ENCODE measurements at regions not wholly inside any gene's neighbourhood (a gene's known extent, or its start where the extent isn't known, plus 50 kb on each side); places are given as distances from the start of the nearest gene placed in this dataset.

- no peak for FAIRE-seq
These were observed 243.1 kb upstream of the STT3B start for GRCh38 chr3:31289584-31289983.

GRCh38 chr3:31290046-31290445 lies 242.7 kb upstream of the STT3B start:
- Histone ChIP-seq H4K20me1 (replicated peaks; ENCODE audit: control insufficient read depth, extremely low read depth, insufficient read depth, low read length) (no peaks in the 10 kb centered on the region), H3K79me2 (ENCODE audit: control insufficient read depth, insufficient read depth, low read length) (no peaks in the 10 kb centered on the region), H3K4me2 (ENCODE audit: insufficient read depth, low read length) (no peak overlapping the region), H3K27ac (ENCODE audit: insufficient read depth, low read depth, low read length) (no peak overlapping the region), H3K27me3 (ENCODE audit: control insufficient read depth in 2 of 2, insufficient read depth in 2 of 2, low read length in 2 of 2) (no peaks in the 10 kb centered on the region), H3K4me3 (replicated peaks in 1 of 3; ENCODE audit: insufficient read depth in 1 of 3, low read depth in 1 of 3, low read length in 3 of 3) (no peak overlapping the region), H2AFZ (ENCODE audit: low read depth, low read length) (no peak overlapping the region), H3K4me1 (ENCODE audit: control insufficient read depth, extremely low read depth, insufficient read depth, low read length) (peaks cover 13% of the 10 kb centered on the region), H3K36me3 (ENCODE audit: control insufficient read depth in 2 of 2, extremely low read depth in 1 of 2, insufficient read depth in 2 of 2, low read length in 2 of 2) (no peaks in the 10 kb centered on the region), H3K9me1 (replicated peaks; ENCODE audit: control insufficient read depth, extremely low read depth, insufficient read depth, low read length) (no peaks in the 10 kb centered on the region), H3K9ac (replicated peaks; ENCODE audit: extremely low read depth, insufficient read depth, low read length) (no peak overlapping the region), H3K9me3 (replicated peaks; ENCODE audit: control insufficient read depth, insufficient read depth, low read length) (no peaks in the 10 kb centered on the region)
- TF ChIP-seq POLR2A (IDR thresholded peaks at IDR 0.05; ENCODE audit: low read depth, low read length) (no peak), EZH2 (IDR thresholded peaks at IDR 0.05; ENCODE audit: borderline replicate concordance, low read depth, low read length, severe bottlenecking) (no peak), MYC (IDR thresholded peaks at IDR 0.05; ENCODE audit: low read depth, low read length) (no peak), GATA2 (IDR thresholded peaks at IDR 0.05; ENCODE audit: insufficient read depth, insufficient read length, low read depth, low read length) (no peak), POLR2AphosphoS5 (IDR thresholded peaks at IDR 0.05; ENCODE audit: insufficient read depth, low read depth, low read length) (no peak), JUN (IDR thresholded peaks at IDR 0.05; ENCODE audit: borderline replicate concordance, insufficient read depth, insufficient read length, low read depth) (no peak), FOS (IDR thresholded peaks at IDR 0.05; ENCODE audit: borderline replicate concordance, insufficient read depth, low read length) (no peak)
- TF ChIP-seq, protein P1, sequence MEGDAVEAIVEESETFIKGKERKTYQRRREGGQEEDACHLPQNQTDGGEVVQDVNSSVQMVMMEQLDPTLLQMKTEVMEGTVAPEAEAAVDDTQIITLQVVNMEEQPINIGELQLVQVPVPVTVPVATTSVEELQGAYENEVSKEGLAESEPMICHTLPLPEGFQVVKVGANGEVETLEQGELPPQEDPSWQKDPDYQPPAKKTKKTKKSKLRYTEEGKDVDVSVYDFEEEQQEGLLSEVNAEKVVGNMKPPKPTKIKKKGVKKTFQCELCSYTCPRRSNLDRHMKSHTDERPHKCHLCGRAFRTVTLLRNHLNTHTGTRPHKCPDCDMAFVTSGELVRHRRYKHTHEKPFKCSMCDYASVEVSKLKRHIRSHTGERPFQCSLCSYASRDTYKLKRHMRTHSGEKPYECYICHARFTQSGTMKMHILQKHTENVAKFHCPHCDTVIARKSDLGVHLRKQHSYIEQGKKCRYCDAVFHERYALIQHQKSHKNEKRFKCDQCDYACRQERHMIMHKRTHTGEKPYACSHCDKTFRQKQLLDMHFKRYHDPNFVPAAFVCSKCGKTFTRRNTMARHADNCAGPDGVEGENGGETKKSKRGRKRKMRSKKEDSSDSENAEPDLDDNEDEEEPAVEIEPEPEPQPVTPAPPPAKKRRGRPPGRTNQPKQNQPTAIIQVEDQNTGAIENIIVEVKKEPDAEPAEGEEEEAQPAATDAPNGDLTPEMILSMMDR (IDR thresholded peaks at IDR 0.05; ENCODE audit: extremely low read depth in 1 of 2, insufficient read depth in 1 of 2, low read depth in 1 of 2, low read length in 2 of 2) = no peak
- TF ChIP-seq, protein P2, sequence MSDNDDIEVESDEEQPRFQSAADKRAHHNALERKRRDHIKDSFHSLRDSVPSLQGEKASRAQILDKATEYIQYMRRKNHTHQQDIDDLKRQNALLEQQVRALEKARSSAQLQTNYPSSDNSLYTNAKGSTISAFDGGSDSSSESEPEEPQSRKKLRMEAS (IDR thresholded peaks at IDR 0.05; ENCODE audit: insufficient read depth, insufficient read length) = no peak
- no peak for DNase-seq (ENCODE audit: low read depth, low spot score)
- BruUV-seq (replicated peaks) = no TSS peak
- FAIRE-seq = no peak
- ChIA-PET POLR2A (no interaction called here), CTCF (no interaction called here)
- dilution Hi-C loops (cut with MboI; ENCODE audit: extremely low pct_ligation_motif_present, low sequenced_read_pairs) = no loop called here
- intact Hi-C loops (cut with micrococcal nuclease) = no loop called here

More at GRCh38 chr3:31289584-31289983, 243.1 kb upstream of the STT3B start:
- Histone ChIP-seq H3K9me1 (replicated peaks; ENCODE audit: control insufficient read depth, extremely low read depth, insufficient read depth, low read length) (no peaks in the 10 kb centered on the region), H3K27ac (ENCODE audit: insufficient read depth, low read depth, low read length) (no peak overlapping the region), H3K9me3 (replicated peaks; ENCODE audit: control insufficient read depth, insufficient read depth, low read length) (no peaks in the 10 kb centered on the region), H2AFZ (ENCODE audit: low read depth, low read length) (no peak overlapping the region), H3K9ac (replicated peaks; ENCODE audit: extremely low read depth, insufficient read depth, low read length) (no peak overlapping the region), H3K27me3 (ENCODE audit: control insufficient read depth in 2 of 2, insufficient read depth in 2 of 2, low read length in 2 of 2) (no peaks in the 10 kb centered on the region), H3K36me3 (ENCODE audit: control insufficient read depth in 2 of 2, extremely low read depth in 1 of 2, insufficient read depth in 2 of 2, low read length in 2 of 2) (no peaks in the 10 kb centered on the region), H3K4me1 (ENCODE audit: control insufficient read depth, extremely low read depth, insufficient read depth, low read length) (peaks cover 13% of the 10 kb centered on the region), H3K79me2 (ENCODE audit: control insufficient read depth, insufficient read depth, low read length) (no peaks in the 10 kb centered on the region), H3K4me3 (replicated peaks in 1 of 3; ENCODE audit: insufficient read depth in 1 of 3, low read depth in 1 of 3, low read length in 3 of 3) (no peak overlapping the region), H4K20me1 (replicated peaks; ENCODE audit: control insufficient read depth, extremely low read depth, insufficient read depth, low read length) (no peaks in the 10 kb centered on the region), H3K4me2 (ENCODE audit: insufficient read depth, low read length) (no peak overlapping the region)
- CTCF ChIA-PET = interaction anchor here (0.9 to 2.0 kb wide), 2 partner anchors 8 to 12 kb away, joined by 4 to 10 read pairs; no protein-coding TSS in a partner anchor
- no TSS peak for BruUV-seq (replicated peaks)
- TF ChIP-seq, protein P1 (IDR thresholded peaks at IDR 0.05; ENCODE audit: extremely low read depth in 1 of 2, insufficient read depth in 1 of 2, low read depth in 1 of 2, low read length in 2 of 2) = no peak
- TF ChIP-seq EZH2 (IDR thresholded peaks at IDR 0.05; ENCODE audit: borderline replicate concordance, low read depth, low read length, severe bottlenecking) (no peak), POLR2A (IDR thresholded peaks at IDR 0.05; ENCODE audit: low read depth, low read length) (no peak), MYC (IDR thresholded peaks at IDR 0.05; ENCODE audit: low read depth, low read length) (no peak)
- dilution Hi-C loops (cut with MboI; ENCODE audit: extremely low pct_ligation_motif_present, low sequenced_read_pairs) = no loop called here
- intact Hi-C loops (cut with micrococcal nuclease) = no loop called here
- POLR2A ChIA-PET = no interaction called here
- DNase-seq (ENCODE audit: low read depth, low spot score) = no peak

All from endothelial cell of umbilical vein (primary cell).